Neuronal stem cell (in vitro differentiated cells): ENCODE measurements at regions not wholly inside any gene's neighbourhood (a gene's known extent, or its start where the extent isn't known, plus 50 kb on each side); places are given as distances from the start of the nearest gene placed in this dataset.

Experiments
- DNase-seq: peaks from one replicate; pipeline ENCODE4 v3.0.0-alpha.2; 2013; ENCODE audit warnings: low spot score
- H2AFZ ChIP-seq: one replicate; pipeline ENCODE4 v1.6.1; 2013; ENCODE audit warnings: mild to moderate bottlenecking, low read length, inconsistent platforms
- H2AK5ac ChIP-seq: 2 replicates; pipeline ENCODE4 v1.6.1; 2013; ENCODE audit warnings: low read depth, mild to moderate bottlenecking, inconsistent platforms, low read length, moderate library complexity, mixed read lengths
- H2BK120ac ChIP-seq: 2 replicates; pipeline ENCODE4 v1.6.1; 2013; ENCODE audit warnings: low read depth, mild to moderate bottlenecking, inconsistent platforms, low read length, moderate library complexity, mixed read lengths
- H2BK12ac ChIP-seq: one replicate; pipeline ENCODE4 v1.6.1; 2013; ENCODE audit warnings: low read length, inconsistent platforms
- H2BK15ac ChIP-seq: 2 replicates; pipeline ENCODE4 v1.6.1; 2013; ENCODE audit warnings: mild to moderate bottlenecking, low read length, inconsistent platforms, mixed read lengths
- H2BK5ac ChIP-seq: one replicate; pipeline ENCODE4 v1.6.1; 2013; ENCODE audit warnings: inconsistent platforms, mild to moderate bottlenecking, low read length, moderate library complexity
- H3K14ac ChIP-seq: one replicate; pipeline ENCODE4 v1.6.1; 2013; ENCODE audit warnings: low read length, inconsistent platforms
- H3K18ac ChIP-seq: 2 replicates; pipeline ENCODE4 v1.6.1; 2013; ENCODE audit warnings: low read length, inconsistent platforms
- H3K23ac ChIP-seq: 2 replicates; pipeline ENCODE4 v1.6.1; 2013; ENCODE audit warnings: low read depth, mild to moderate bottlenecking, mixed read lengths, low read length, inconsistent platforms; ENCODE audit not compliant: poor library complexity
- H3K27ac ChIP-seq: replicated peaks from 3 replicates; pipeline ENCODE4 v1.5.1; 2013; ENCODE audit warnings: low read length, inconsistent platforms
- H3K27me3 ChIP-seq, 3 experiments: 2 replicates each; pipeline ENCODE4 v1.6.1; 2013; ENCODE audit warnings: low read length in 3 of 3, mild to moderate bottlenecking in 2 of 3, inconsistent platforms in 1 of 3, low read depth in 1 of 3, mixed read lengths in 1 of 3, moderate library complexity in 1 of 3; ENCODE audit not compliant: control insufficient read depth in 3 of 3, insufficient read depth in 3 of 3
- H3K36me3 ChIP-seq, 2 donors: replicated peaks in 1 of 2; 2 replicates each; pipeline ENCODE4 v1.6.1; 2013; ENCODE audit warnings: low read length in 2 of 2; ENCODE audit not compliant: control insufficient read depth in 2 of 2, insufficient read depth in 2 of 2
- H3K4ac ChIP-seq: 2 replicates; pipeline ENCODE4 v1.6.1; 2013; ENCODE audit warnings: inconsistent platforms, mild to moderate bottlenecking, low read length, moderate library complexity
- H3K4me1 ChIP-seq, 2 donors: 1 replicate in 1 of 2; 2 replicates in 1 of 2; pipeline ENCODE4 v1.6.1; 2013; ENCODE audit warnings: low read length in 2 of 2, low read depth in 1 of 2; ENCODE audit not compliant: control insufficient read depth in 2 of 2, insufficient read depth in 1 of 2
- H3K4me2 ChIP-seq: one replicate; pipeline ENCODE4 v1.6.1; 2013; ENCODE audit warnings: mild to moderate bottlenecking, low read length, inconsistent platforms; ENCODE audit not compliant: insufficient read depth, poor library complexity, severe bottlenecking
- H3K4me3 ChIP-seq, 2 donors: 2 replicates each; pipeline ENCODE4 v1.5.1; 2013; ENCODE audit warnings: low read length in 2 of 2, mild to moderate bottlenecking in 2 of 2, inconsistent platforms in 1 of 2, moderate library complexity in 1 of 2
- H3K79me1 ChIP-seq: one replicate; pipeline ENCODE4 v1.6.1; 2013; ENCODE audit warnings: low read depth, mild to moderate bottlenecking, inconsistent platforms, low read length, moderate library complexity
- H3K9ac ChIP-seq: one replicate; pipeline ENCODE4 v1.6.1; 2013; ENCODE audit warnings: mild to moderate bottlenecking, low read depth, low read length, inconsistent platforms; ENCODE audit not compliant: poor library complexity
- H3K9me3 ChIP-seq, 2 donors: replicated peaks in 1 of 2; 2 replicates each; pipeline versions ENCODE3 to v1.6.1; 2013; ENCODE audit warnings: low read length in 2 of 2, mild to moderate bottlenecking in 2 of 2, inconsistent platforms in 1 of 2, low read depth in 1 of 2, mixed read lengths in 1 of 2, moderate library complexity in 1 of 2; ENCODE audit not compliant: control insufficient read depth in 2 of 2, insufficient read depth in 1 of 2
- H4K8ac ChIP-seq: one replicate; pipeline ENCODE4 v1.6.1; 2013; ENCODE audit warnings: low read depth, mild to moderate bottlenecking, inconsistent platforms, low read length, moderate library complexity
- H4K91ac ChIP-seq: one replicate; pipeline ENCODE4 v1.6.1; 2013; ENCODE audit warnings: low read length, low read depth, mild to moderate bottlenecking, inconsistent platforms; ENCODE audit not compliant: poor library complexity
- WGBS, 2 donors: extraction: QIAGEN DNeasy Blood & Tissue Kit; methylation state at CpG; one replicate each; pipeline ENCODE4 v1.1.7; 2013; ENCODE audit warnings: missing lambda C conversion rate in 2 of 2, mixed read lengths in 1 of 2; ENCODE audit not compliant: insufficient read length in 2 of 2, insufficient replicate concordance in 1 of 2; ENCODE audit errors: extremely low coverage in 2 of 2; 5-methylcytosine and 5-hydroxymethylcytosine counted together

DNA sequence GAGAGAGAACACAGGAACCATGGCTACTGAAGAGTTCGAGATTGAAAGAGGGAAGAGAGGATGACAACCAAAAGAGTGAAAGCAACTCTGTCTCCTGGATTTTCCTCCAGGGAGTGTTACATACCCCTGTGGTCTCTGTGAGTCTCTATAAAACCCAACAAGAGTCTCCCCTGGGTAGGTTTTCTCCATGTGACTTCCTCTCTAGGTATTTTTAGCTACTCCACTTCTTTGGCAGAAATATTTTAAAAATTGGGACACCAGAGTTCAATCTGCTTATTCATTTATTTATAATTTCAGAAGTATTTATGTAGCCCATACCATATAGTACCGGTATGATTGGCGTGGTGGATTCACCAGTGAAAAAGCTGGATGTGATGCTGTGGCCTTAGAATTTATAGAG lies 671.7 kb upstream of the NR2F2 start:
- H4K8ac ChIP-seq = no peak overlapping the region
- no peak overlapping the region for H3K4ac ChIP-seq
- H2BK120ac ChIP-seq = no peak overlapping the region
- H3K27me3 ChIP-seq = no peaks in the 10 kb centered on the region
- no peak overlapping the region for H3K4me2 ChIP-seq
- H2BK5ac ChIP-seq = no peak overlapping the region
- H3K4me3 ChIP-seq = no peak overlapping the region
- no peak overlapping the region for H3K18ac ChIP-seq
- H3K23ac ChIP-seq = no peak overlapping the region
- DNase-seq = no peak
- H2BK12ac ChIP-seq = no peak overlapping the region
- H2AK5ac ChIP-seq = no peak overlapping the region
- no peak overlapping the region for H2AFZ ChIP-seq
- H3K9ac ChIP-seq = no peak overlapping the region
- H4K91ac ChIP-seq = no peak overlapping the region
- H2BK15ac ChIP-seq = no peak overlapping the region
- no peak overlapping the region for H3K27ac ChIP-seq
- no peaks in the 10 kb centered on the region for H3K79me1 ChIP-seq
- H3K4me1 ChIP-seq = peaks cover 2% of the 10 kb centered on the region in 2 donors
- no CpG with 5 or more reads among the region's 3 CpGs for WGBS, 2 donors
- H3K36me3 ChIP-seq = no peaks in the 10 kb centered on the region
- no peaks in the 10 kb centered on the region for H3K9me3 ChIP-seq
- H3K14ac ChIP-seq = no peak overlapping the region

DNA sequence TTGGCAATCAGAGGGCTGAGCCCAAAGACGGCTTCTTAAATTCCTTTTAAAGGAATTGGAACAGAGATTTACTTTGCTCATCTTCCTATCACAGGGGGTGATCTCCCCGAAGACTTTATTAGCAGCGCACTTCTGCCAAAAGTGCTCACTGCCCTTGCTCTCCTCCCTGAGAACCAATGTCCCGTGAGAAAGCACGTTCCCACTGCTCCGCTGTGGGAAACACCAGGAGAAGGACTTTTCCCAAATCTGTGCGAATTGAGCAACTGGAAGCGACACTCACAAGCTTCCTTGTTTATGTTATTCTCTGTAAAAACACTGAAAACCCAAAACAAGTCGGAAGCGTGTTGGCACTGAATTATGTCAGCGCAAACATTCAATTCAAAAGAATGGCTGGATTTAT lies 670.8 kb upstream of the NR2F2 start:
- Histone ChIP-seq H3K9ac (no peak overlapping the region), H2BK15ac (no peak overlapping the region), H3K4me3 (no peak overlapping the region), H2AFZ (peak overlapping the region; percentile 37), H3K18ac (no peak overlapping the region), H3K14ac (no peak overlapping the region), H3K36me3 (no peaks in the 10 kb centered on the region), H3K4me2 (no peak overlapping the region), H4K91ac (no peak overlapping the region), H3K27me3 (no peaks in the 10 kb centered on the region), H3K79me1 (no peaks in the 10 kb centered on the region), H3K27ac (no peak overlapping the region), H2BK120ac (no peak overlapping the region), H3K4ac (no peak overlapping the region), H2BK12ac (no peak overlapping the region), H3K23ac (no peak overlapping the region), H3K4me1 (peaks cover 3 to 9% of the 10 kb centered on the region in 2 donors), H2AK5ac (no peak overlapping the region), H4K8ac (no peak overlapping the region), H3K9me3 (no peaks in the 10 kb centered on the region), H2BK5ac (no peak overlapping the region)
- no peak for DNase-seq
- no CpG with 5 or more reads among the region's 11 CpGs for WGBS, 2 donors

DNA sequence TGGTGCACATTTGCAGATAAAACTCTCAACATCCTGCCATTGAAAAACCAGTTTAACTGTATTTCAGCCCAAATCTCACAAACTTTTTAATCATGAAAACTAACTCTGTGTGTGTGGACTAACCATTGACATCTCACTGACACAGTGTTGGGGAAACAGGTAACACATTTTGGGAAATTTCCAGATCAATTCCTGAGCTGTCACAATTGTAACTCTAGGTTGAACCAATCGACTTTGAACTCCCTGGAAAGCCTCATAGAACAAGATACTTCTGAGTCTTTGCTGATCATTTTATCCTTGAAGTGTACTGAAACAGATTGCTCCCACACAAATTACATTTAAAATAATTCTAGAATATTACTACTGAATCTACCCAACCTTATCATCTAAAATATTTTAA lies 667.9 kb upstream of the NR2F2 start:
- Histone ChIP-seq H3K14ac (no peak overlapping the region), H3K79me1 (no peaks in the 10 kb centered on the region), H3K9ac (no peak overlapping the region), H2BK5ac (no peak overlapping the region), H3K18ac (no peak overlapping the region), H2BK120ac (no peak overlapping the region), H3K9me3 (no peaks in the 10 kb centered on the region), H3K4ac (no peak overlapping the region), H2BK15ac (no peak overlapping the region), H3K4me1 (peaks cover 4 to 9% of the 10 kb centered on the region in 2 donors), H3K23ac (no peak overlapping the region), H3K4me2 (no peak overlapping the region), H4K91ac (no peak overlapping the region), H3K27ac (no peak overlapping the region), H3K27me3 (no peaks in the 10 kb centered on the region), H2AFZ (no peak overlapping the region), H4K8ac (no peak overlapping the region), H3K4me3 (no peak overlapping the region), H2BK12ac (no peak overlapping the region), H3K36me3 (no peaks in the 10 kb centered on the region), H2AK5ac (no peak overlapping the region)
- no CpG with 5 or more reads among the region's 1 CpG for WGBS, 2 donors
- no peak for DNase-seq

DNA sequence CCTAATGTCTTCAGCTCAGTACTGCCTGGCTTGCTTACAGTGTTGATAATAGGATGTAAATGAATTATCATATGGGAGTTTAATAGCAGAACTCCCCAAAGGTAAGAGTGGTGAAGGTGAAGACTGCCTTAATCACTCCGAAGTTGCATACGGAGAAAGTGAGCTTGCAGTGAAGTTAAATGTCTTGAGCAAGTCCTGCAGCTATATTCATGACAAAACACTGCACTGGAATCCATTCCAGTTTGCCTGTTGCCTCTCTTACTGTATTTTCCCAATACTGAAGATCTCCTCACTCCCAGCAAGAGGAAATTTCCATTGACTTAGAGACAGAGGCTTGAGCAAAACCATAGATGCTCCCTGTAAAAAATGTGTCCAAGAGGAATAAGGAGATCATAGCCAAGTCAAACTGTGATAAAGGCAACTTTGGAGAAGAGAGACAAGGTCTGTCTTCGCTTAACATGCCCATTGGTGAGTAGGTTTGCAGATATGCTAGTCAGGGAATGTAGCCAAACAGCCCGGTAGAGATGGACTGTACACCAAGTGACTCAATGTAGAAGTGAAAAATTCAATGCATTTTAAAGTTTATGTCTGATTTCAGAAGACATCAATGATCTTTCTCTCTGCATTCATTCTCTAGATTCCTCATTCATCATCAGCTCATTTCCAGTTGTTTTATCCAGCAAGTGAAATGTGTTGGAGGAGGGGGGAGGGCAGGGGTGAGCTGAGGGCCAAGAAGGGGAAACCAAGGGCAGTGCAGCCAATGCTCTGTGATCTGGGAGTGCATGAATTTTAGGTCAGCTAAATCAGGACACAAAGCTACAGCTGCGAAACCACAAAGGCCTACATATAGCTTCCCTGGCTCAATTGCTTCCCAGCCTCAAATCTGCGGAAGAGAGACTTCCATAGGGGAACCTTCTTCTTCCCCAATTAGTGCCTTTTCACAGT lies 667.1 kb upstream of the NR2F2 start:
- Histone ChIP-seq H2BK12ac (no peak overlapping the region), H4K8ac (no peak overlapping the region), H4K91ac (no peak overlapping the region), H3K4ac (no peak overlapping the region), H3K4me3 (no peak overlapping the region), H2BK5ac (no peak overlapping the region), H3K27me3 (no peaks in the 10 kb centered on the region), H3K4me2 (no peak overlapping the region), H3K9me3 (no peaks in the 10 kb centered on the region), H2AK5ac (no peak overlapping the region), H3K18ac (no peak overlapping the region), H3K4me1 (peaks cover 8 to 12% of the 10 kb centered on the region in 2 donors), H3K36me3 (no peaks in the 10 kb centered on the region), H3K14ac (no peak overlapping the region), H2BK120ac (no peak overlapping the region), H2BK15ac (no peak overlapping the region), H3K79me1 (no peaks in the 10 kb centered on the region), H3K9ac (no peak overlapping the region), H3K23ac (no peak overlapping the region), H3K27ac (no peak overlapping the region), H2AFZ (peak overlapping the region; percentile 26)
- no peak for DNase-seq
- WGBS, 2 donors = no CpG with 5 or more reads among the region's 6 CpGs
